HG02970 (cell line): ENCODE measurements at regions not wholly inside any gene's neighbourhood (a gene's known extent, or its start where the extent isn't known, plus 50 kb on each side); places are given as distances from the start of the nearest gene placed in this dataset.

Experiments
- ATAC-seq: cut with Tn5 transposase; IDR thresholded peaks from one replicate; pipeline ENCODE4 v1.9.1; 2021; ENCODE audit warnings: mild to moderate bottlenecking, moderate library complexity, moderate number of reproducible peaks; ENCODE audit not compliant: unreplicated experiment, low FRiP score

GRCh38 chr6:40713002-40713719, 126.0 kb upstream of the LRFN2 start:
- ATAC-seq = no peak

- ATAC-seq = no peak
Measured at GRCh38 chr6:40710626-40711330, 123.6 kb upstream of the LRFN2 start.

- ATAC-seq = no peak
Measured at GRCh38 chr6:40708049-40708448, 120.9 kb upstream of the LRFN2 start.

- ATAC-seq = no peak
Measured at GRCh38 chr6:40706178-40706577, 119.0 kb upstream of the LRFN2 start.

GRCh38 chr6:40705354-40705753, 118.2 kb upstream of the LRFN2 start:
- no peak for ATAC-seq

GRCh38 chr6:40701352-40702007, 114.3 kb upstream of the LRFN2 start:
- no peak for ATAC-seq

- ATAC-seq = no peak
Measured at GRCh38 chr6:40700006-40700580, 112.9 kb upstream of the LRFN2 start.

- ATAC-seq = no peak
Measured at GRCh38 chr6:40695750-40696415, 108.7 kb upstream of the LRFN2 start.

- ATAC-seq = no peak
Measured at GRCh38 chr6:40695114-40695513, 108.0 kb upstream of the LRFN2 start.

- ATAC-seq = no peak
Measured at GRCh38 chr6:40693768-40694167, 106.6 kb upstream of the LRFN2 start.

GRCh38 chr6:40692337-40692736, 105.2 kb upstream of the LRFN2 start:
- ATAC-seq = no peak

- ATAC-seq = no peak
Measured at GRCh38 chr6:40689185-40689584, 102.0 kb upstream of the LRFN2 start.

- ATAC-seq = no peak
Measured at GRCh38 chr6:40688214-40688761, 101.1 kb upstream of the LRFN2 start.

GRCh38 chr6:40685862-40686261, 98.7 kb upstream of the LRFN2 start:
- ATAC-seq = no peak

GRCh38 chr6:40681622-40682021, 94.5 kb upstream of the LRFN2 start:
- ATAC-seq = no peak

GRCh38 chr6:40678941-40679340, 91.8 kb upstream of the LRFN2 start:
- ATAC-seq = no peak

- ATAC-seq = no peak
Measured at GRCh38 chr6:40674170-40674569, 87.0 kb upstream of the LRFN2 start.

- ATAC-seq = no peak
Measured at GRCh38 chr6:40672087-40672486, 84.9 kb upstream of the LRFN2 start.

GRCh38 chr6:40671694-40672050, 84.5 kb upstream of the LRFN2 start:
- no peak for ATAC-seq

- ATAC-seq = no peak
Measured at GRCh38 chr6:40671001-40671693, 84.0 kb upstream of the LRFN2 start.
